ENCODE measurements at regions not wholly inside any gene's neighbourhood (a gene's known extent, or its start where the extent isn't known, plus 50 kb on each side); places are given as distances from the start of the nearest gene placed in this dataset.

DNA sequence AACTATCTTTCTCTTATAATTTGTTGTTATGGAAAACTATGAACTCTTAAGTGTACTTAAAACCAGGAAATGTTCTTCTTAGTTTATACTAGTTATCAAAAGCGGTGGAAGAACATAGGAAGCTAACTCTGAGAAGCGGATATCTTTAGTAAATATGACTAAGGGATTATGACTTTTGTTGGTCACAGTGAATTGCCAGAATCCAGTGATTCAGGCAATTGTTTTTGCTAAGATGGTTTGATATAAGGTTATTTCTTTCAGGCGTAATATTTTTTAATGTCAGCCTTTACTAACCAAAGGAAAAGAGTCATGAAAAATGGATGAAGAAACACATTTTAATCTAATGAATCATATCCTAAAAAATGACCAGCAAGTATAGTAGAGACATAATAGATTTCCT lies 473.5 kb downstream of the FOXG1 start:
- DNase-seq (ENCODE audit: extremely low read depth, insufficient read length): no peak
- no peaks in the 10 kb centered on the region for H3K36me3 ChIP-seq (ENCODE audit: control insufficient read depth, insufficient read depth, low read length)
- no peak overlapping the region for H3K4me3 ChIP-seq (replicated peaks; ENCODE audit: low read depth, low read length)
- no peak for TF ChIP-seq CTCF (IDR thresholded peaks at IDR 0.05; ENCODE audit: insufficient read depth, low read length, poor library complexity, severe bottlenecking)
- H3K27me3 ChIP-seq (replicated peaks; ENCODE audit: control insufficient read depth, insufficient read depth, low read length): no peaks in the 10 kb centered on the region

DNA sequence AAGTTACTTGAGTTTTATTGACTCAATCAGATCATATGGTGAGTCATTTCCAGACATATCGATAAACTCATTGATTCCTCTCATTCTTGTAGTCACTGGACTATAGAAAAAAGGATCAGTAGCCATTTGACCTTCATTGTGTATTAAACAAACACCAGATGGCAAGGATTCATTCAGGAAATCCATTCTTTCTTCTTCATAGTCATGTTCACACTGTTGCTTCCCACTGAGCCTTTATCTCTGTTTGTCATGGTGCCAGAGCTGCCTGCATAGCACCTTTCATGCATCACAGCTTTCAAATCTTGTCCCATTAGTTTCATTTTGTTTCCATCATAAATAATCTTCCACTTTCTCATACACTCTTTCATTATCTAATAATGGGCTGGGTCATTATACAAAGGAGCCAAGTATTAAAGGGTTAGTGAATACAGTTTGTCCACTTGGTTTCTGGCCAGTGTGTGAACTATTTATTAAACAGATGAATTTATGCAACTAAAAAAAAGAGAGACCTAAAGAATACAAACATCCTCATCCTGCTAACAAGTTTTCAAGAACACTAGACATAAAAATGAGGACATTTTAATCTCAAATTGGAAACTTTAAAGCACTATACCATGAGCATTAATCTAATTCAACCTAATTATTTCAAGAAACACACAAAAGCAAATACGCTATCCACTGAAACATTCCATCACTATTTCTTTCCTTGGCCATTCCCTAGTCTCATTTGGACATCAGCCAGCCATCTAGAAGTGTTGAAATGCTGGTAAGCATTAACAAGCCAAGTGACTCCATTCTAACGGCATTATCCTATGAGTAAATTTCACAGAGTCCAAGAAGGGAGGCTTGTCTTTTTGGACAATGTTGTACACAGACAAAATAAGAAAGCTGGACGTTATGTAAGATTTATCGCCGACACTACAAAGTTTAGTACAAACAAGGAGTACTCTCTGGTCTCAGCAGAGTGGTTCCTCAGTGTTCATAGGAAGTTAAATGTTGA lies 476.5 kb downstream of the FOXG1 start:
- Histone ChIP-seq H3K4me3 (replicated peaks; ENCODE audit: low read depth, low read length) (no peak overlapping the region), H3K36me3 (ENCODE audit: control insufficient read depth, insufficient read depth, low read length) (no peaks in the 10 kb centered on the region), H3K27me3 (replicated peaks; ENCODE audit: control insufficient read depth, insufficient read depth, low read length) (no peaks in the 10 kb centered on the region)
- DNase-seq (ENCODE audit: extremely low read depth, insufficient read length): no peak
- no peak for TF ChIP-seq CTCF (IDR thresholded peaks at IDR 0.05; ENCODE audit: insufficient read depth, low read length, poor library complexity, severe bottlenecking)

DNA sequence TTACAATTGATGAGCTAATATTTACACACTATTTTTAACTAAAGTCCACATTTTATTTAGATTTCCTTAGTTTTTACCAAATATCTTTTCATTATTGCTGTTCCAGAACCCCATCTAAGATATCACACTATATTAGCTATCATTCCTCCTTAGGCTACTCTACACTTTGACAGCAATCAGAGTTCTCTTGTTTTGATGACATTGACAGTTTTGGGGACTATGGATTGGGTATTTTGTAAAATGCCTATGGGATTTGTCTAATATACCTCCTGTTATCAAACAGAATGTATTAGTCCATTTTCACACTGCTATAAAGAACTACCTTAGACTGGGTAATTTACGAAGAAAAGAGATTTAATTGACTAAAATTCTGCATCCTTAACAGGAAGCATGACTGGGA lies 489.1 kb downstream of the FOXG1 start:
- Histone ChIP-seq H3K4me3 (replicated peaks; ENCODE audit: low read depth, low read length) (no peak overlapping the region), H3K27me3 (replicated peaks; ENCODE audit: control insufficient read depth, insufficient read depth, low read length) (no peaks in the 10 kb centered on the region), H3K36me3 (ENCODE audit: control insufficient read depth, insufficient read depth, low read length) (no peaks in the 10 kb centered on the region)
- DNase-seq (ENCODE audit: extremely low read depth, insufficient read length): no peak
- TF ChIP-seq CTCF (IDR thresholded peaks at IDR 0.05; ENCODE audit: insufficient read depth, low read length, poor library complexity, severe bottlenecking): no peak

DNA sequence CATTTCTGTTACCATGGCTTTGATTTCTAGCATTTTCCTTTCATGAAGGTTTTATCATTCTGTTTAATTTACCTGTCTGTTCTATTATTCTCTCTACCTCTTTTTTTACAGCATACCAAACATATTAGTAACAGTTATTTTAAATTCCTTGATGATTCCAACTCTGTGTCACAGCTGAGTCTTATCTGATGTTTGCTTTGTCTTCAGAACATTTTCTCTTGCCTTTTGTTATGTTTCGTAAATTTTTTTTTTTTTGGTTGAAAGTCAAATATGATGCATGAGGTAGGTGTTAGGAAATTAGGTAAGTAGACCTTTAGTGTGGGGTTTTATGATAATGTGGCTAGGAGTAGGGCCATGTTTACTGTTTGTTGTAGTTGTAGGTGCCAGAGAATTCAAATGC lies 496.4 kb downstream of the FOXG1 start:
- no peak for TF ChIP-seq CTCF (IDR thresholded peaks at IDR 0.05; ENCODE audit: insufficient read depth, low read length, poor library complexity, severe bottlenecking)
- H3K36me3 ChIP-seq (ENCODE audit: control insufficient read depth, insufficient read depth, low read length): no peaks in the 10 kb centered on the region
- no peak for DNase-seq (ENCODE audit: extremely low read depth, insufficient read length)
- no peaks in the 10 kb centered on the region for H3K27me3 ChIP-seq (replicated peaks; ENCODE audit: control insufficient read depth, insufficient read depth, low read length)
- no peak overlapping the region for H3K4me3 ChIP-seq (replicated peaks; ENCODE audit: low read depth, low read length)

DNA sequence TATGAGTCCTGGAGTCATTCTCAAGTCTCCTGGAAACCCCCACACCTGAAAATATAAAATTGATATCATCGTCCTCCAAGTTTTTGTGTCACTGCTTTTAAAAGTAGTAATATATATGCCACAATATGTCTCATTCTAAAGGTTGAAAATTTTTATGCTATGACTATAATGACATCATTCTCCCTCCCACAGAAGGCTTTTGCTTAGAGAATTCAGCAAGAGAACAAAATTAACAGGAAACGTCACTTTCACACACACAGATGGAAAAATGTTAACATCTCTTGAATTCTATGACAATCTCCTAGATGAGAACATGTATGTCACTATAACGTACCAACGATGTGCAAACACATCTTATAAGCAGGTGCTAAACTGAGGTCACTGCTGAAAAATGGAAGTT lies 498.3 kb downstream of the FOXG1 start:
- TF ChIP-seq CTCF (IDR thresholded peaks at IDR 0.05; ENCODE audit: insufficient read depth, low read length, poor library complexity, severe bottlenecking): no peak
- no peak for DNase-seq (ENCODE audit: extremely low read depth, insufficient read length)
- Histone ChIP-seq H3K27me3 (replicated peaks; ENCODE audit: control insufficient read depth, insufficient read depth, low read length) (no peaks in the 10 kb centered on the region), H3K4me3 (replicated peaks; ENCODE audit: low read depth, low read length) (no peak overlapping the region), H3K36me3 (ENCODE audit: control insufficient read depth, insufficient read depth, low read length) (no peaks in the 10 kb centered on the region)
